HepG2 (cell line): ENCODE measurements at regions not wholly inside any gene's neighbourhood (a gene's known extent, or its start where the extent isn't known, plus 50 kb on each side); places are given as distances from the start of the nearest gene placed in this dataset.

ENCODE experiments used
- FOXO4 ChIP-seq: sonication (generic); formaldehyde crosslinking; conservative IDR thresholded peaks from 2 replicates; pipeline ENCODE4 v1.8.1; 2023; ENCODE audit warnings: missing genetic modification reagents
- HDAC1 ChIP-seq: sonication (generic); formaldehyde crosslinking; IDR thresholded peaks from 2 replicates; pipeline ENCODE4 v1.5.1; 2020; ENCODE audit warnings: mild to moderate bottlenecking, missing genetic modification reagents
- MAF1 ChIP-seq: sonication (generic); formaldehyde crosslinking; IDR thresholded peaks from 2 replicates; pipeline ENCODE4 v1.5.0; 2020; ENCODE audit warnings: missing genetic modification reagents, borderline replicate concordance
- NPAS2 ChIP-seq: sonication (generic); formaldehyde crosslinking; IDR thresholded peaks from 2 replicates; pipeline ENCODE4 v1.8.0; 2022; ENCODE audit warnings: mild to moderate bottlenecking, missing genetic modification reagents, borderline replicate concordance
- PAF1 ChIP-seq: IDR thresholded peaks from 2 replicates; pipeline ENCODE4 v1.6.1; 2016; ENCODE audit warnings: missing genetic modification reagents, missing compliant biosample characterization
- RBFOX2 ChIP-seq: fragments of 200-400 bp; formaldehyde crosslinking; IDR thresholded peaks from 2 replicates; pipeline ENCODE4 v1.6.1; 2017; ENCODE audit warnings: low read depth, mild to moderate bottlenecking, low read length
- RFX3 ChIP-seq: IDR thresholded peaks from 2 replicates; pipeline ENCODE4 v1.6.1; 2016; ENCODE audit warnings: missing biosample characterization, missing genetic modification reagents
- SKIL ChIP-seq: sonication (generic); formaldehyde crosslinking; IDR thresholded peaks from 2 replicates; pipeline ENCODE4 v1.8.0; 2022; ENCODE audit warnings: missing genetic modification reagents, mild to moderate bottlenecking, moderate library complexity, borderline replicate concordance
- TMF1 ChIP-seq: sonication (generic); formaldehyde crosslinking; IDR thresholded peaks from 2 replicates; pipeline ENCODE4 v1.8.1; 2022; ENCODE audit warnings: low read depth, missing genetic modification reagents
- ZFAT ChIP-seq: sonication (generic); formaldehyde crosslinking; conservative IDR thresholded peaks from 2 replicates; pipeline ENCODE4 v1.8.1; 2023; ENCODE audit warnings: missing genetic modification reagents, inconsistent platforms
- ZNF253 ChIP-seq: sonication (generic); formaldehyde crosslinking; IDR thresholded peaks from 2 replicates; pipeline ENCODE4 v1.8.0; 2022; ENCODE audit warnings: mild to moderate bottlenecking, missing genetic modification reagents, borderline replicate concordance
- ZNF446 ChIP-seq: sonication (generic); formaldehyde crosslinking; IDR thresholded peaks from 2 replicates; pipeline ENCODE4 v1.5.0; 2020; ENCODE audit warnings: mild to moderate bottlenecking, missing genetic modification reagents
- ZNF512 ChIP-seq: sonication (generic); formaldehyde crosslinking; IDR thresholded peaks from 2 replicates; pipeline ENCODE4 v1.4.0; 2020; ENCODE audit warnings: mild to moderate bottlenecking, missing genetic modification reagents
- ZNF605 ChIP-seq: sonication (generic); formaldehyde crosslinking; IDR thresholded peaks from 2 replicates; pipeline ENCODE4 v1.8.0; 2022; ENCODE audit warnings: mild to moderate bottlenecking, missing genetic modification reagents
- ZSCAN9 ChIP-seq: IDR thresholded peaks from 2 replicates; pipeline ENCODE4 v1.6.1; 2016; ENCODE audit warnings: borderline replicate concordance
- TF ChIP-seq, protein P1 (sequence below): sonication (generic); formaldehyde crosslinking; conservative IDR thresholded peaks from 2 replicates; pipeline ENCODE4 v1.8.0; 2022; ENCODE audit warnings: missing genetic modification reagents
- TF ChIP-seq, protein P2 (sequence below): sonication (generic); formaldehyde crosslinking; IDR thresholded peaks from 2 replicates; pipeline ENCODE4 v1.5.0; 2020; ENCODE audit warnings: mild to moderate bottlenecking, missing genetic modification reagents
- TF ChIP-seq, protein P3 (sequence below): sonication (generic); formaldehyde crosslinking; IDR thresholded peaks from 2 replicates; pipeline ENCODE4 v1.9.0; 2021; ENCODE audit warnings: missing genetic modification reagents, borderline replicate concordance

GRCh38 chr7:343227-343822, 53.4 kb downstream of the FOXL3 start (continued):
- TF ChIP-seq, protein P1, sequence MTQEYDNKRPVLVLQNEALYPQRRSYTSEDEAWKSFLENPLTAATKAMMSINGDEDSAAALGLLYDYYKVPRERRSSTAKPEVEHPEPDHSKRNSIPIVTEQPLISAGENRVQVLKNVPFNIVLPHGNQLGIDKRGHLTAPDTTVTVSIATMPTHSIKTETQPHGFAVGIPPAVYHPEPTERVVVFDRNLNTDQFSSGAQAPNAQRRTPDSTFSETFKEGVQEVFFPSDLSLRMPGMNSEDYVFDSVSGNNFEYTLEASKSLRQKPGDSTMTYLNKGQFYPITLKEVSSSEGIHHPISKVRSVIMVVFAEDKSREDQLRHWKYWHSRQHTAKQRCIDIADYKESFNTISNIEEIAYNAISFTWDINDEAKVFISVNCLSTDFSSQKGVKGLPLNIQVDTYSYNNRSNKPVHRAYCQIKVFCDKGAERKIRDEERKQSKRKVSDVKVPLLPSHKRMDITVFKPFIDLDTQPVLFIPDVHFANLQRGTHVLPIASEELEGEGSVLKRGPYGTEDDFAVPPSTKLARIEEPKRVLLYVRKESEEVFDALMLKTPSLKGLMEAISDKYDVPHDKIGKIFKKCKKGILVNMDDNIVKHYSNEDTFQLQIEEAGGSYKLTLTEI (CRISPR knock-in tag): no peak
- TF ChIP-seq RBFOX2 (no peak), ZNF605 (0 out of 2 replicates have a peak, but pooled peaks have one; percentile 18), SKIL (CRISPR knock-in tag) (no peak), RFX3 (CRISPR knock-in tag) (no peak), TMF1 (CRISPR knock-in tag) (no peak), PAF1 (CRISPR knock-in tag) (no peak), ZNF446 (CRISPR knock-in tag) (no peak), ZSCAN9 (CRISPR knock-in tag) (no peak), ZNF512 (CRISPR knock-in tag) (no peak), FOXO4 (CRISPR knock-in tag) (no peak), HDAC1 (CRISPR knock-in tag) (no peak), MAF1 (CRISPR knock-in tag) (no peak), NPAS2 (CRISPR knock-in tag) (no peak), ZNF253 (no peak), ZFAT (CRISPR knock-in tag) (no peak)
- TF ChIP-seq, protein P2, sequence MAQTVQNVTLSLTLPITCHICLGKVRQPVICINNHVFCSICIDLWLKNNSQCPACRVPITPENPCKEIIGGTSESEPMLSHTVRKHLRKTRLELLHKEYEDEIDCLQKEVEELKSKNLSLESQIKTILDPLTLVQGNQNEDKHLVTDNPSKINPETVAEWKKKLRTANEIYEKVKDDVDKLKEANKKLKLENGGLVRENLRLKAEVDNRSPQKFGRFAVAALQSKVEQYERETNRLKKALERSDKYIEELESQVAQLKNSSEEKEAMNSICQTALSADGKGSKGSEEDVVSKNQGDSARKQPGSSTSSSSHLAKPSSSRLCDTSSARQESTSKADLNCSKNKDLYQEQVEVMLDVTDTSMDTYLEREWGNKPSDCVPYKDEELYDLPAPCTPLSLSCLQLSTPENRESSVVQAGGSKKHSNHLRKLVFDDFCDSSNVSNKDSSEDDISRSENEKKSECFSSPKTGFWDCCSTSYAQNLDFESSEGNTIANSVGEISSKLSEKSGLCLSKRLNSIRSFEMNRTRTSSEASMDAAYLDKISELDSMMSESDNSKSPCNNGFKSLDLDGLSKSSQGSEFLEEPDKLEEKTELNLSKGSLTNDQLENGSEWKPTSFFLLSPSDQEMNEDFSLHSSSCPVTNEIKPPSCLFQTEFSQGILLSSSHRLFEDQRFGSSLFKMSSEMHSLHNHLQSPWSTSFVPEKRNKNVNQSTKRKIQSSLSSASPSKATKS (CRISPR knock-in tag): no peak
- TF ChIP-seq, protein P3, sequence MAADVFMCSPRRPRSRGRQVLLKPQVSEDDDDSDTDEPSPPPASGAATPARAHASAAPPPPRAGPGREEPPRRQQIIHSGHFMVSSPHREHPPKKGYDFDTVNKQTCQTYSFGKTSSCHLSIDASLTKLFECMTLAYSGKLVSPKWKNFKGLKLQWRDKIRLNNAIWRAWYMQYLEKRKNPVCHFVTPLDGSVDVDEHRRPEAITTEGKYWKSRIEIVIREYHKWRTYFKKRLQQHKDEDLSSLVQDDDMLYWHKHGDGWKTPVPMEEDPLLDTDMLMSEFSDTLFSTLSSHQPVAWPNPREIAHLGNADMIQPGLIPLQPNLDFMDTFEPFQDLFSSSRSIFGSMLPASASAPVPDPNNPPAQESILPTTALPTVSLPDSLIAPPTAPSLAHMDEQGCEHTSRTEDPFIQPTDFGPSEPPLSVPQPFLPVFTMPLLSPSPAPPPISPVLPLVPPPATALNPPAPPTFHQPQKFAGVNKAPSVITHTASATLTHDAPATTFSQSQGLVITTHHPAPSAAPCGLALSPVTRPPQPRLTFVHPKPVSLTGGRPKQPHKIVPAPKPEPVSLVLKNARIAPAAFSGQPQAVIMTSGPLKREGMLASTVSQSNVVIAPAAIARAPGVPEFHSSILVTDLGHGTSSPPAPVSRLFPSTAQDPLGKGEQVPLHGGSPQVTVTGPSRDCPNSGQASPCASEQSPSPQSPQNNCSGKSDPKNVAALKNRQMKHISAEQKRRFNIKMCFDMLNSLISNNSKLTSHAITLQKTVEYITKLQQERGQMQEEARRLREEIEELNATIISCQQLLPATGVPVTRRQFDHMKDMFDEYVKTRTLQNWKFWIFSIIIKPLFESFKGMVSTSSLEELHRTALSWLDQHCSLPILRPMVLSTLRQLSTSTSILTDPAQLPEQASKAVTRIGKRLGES (CRISPR knock-in tag): no peak
